AG08396 (cell line): ENCODE measurements at regions not wholly inside any gene's neighbourhood (a gene's known extent, or its start where the extent isn't known, plus 50 kb on each side); places are given as distances from the start of the nearest gene placed in this dataset.
"Not testable (repeated sequence)": the region's sequence is repeated elsewhere in the genome, so short reads cannot be mapped to it uniquely, and the experiment has no call there.

Experiments
- DNase-seq: peaks from one replicate; pipeline ENCODE4 v3.0.0; 2012; ENCODE audit warnings: low spot score, mixed read lengths

GRCh38 chr10:114872519-114873087 lies 51.0 kb downstream of the FHIP2A start:
- DNase-seq, result no peak

DNA sequence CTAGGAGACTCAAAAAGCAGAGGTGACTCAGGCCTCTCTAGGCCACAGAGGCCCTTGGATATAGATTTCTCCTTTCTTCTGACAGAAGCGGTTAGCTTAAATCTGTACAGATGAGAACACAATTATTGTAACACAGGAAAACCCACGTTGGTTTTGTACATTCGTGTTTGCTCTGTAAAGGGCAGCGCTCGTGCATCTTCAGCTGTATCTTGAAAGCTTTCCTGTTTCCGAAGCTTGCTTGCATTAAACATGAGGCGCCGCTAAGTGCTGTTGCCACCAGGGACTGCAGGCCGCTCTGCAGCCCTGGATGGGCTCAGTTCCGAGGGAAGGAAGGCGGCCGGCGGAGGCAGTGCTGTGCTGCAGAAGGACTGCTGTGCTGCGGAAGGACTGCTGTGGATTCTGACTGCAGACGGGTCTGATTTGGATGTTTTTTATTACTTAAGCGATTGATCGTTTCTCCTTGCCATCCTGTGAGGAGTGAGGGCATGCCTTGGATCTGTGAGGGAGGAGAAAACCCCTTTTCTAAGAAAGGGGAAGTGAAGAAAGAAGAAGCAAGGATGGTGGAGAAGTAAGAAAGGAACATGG lies 53.3 kb downstream of the FHIP2A start:
- DNase-seq, result peak; percentile 48

- not testable (repeated sequence) for DNase-seq
Measured at GRCh38 chr10:114875590-114876081, 54.1 kb downstream of the FHIP2A start.

- no peak for DNase-seq
Measured at GRCh38 chr10:114876169-114876568, 54.6 kb downstream of the FHIP2A start.

DNA sequence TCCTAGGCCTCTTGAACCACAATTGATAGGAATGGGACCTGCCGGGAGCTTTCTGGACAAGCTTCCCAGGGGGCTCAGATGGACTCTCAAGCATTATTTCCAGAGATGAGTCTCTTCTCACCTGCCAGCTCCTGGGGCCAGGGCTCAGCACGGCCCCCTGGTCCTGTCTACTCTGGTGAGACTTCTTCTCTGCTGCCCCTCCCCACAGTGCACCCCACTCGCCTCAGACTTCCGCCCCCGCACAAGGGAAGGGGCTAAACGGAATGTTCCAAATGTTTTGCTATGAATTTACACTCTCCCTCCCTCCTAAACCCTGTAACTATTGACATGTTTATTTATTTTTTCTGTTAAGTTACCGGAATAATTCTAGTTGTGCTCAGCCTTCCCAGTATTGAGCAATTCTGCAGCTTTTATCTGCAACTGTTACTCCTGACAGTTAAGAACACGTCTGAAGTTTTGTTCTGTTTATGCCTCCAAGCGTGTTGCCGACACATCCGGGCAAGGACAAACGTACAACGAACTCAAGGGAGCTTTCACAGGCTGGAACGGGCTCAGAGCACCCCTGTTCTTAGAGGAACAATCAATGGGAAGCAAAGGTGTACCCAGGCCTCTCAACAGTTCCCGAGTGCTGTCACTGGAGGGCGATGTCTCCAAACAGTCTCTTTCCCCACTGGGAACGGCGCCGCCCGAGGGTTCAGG lies 55.2 kb downstream of the FHIP2A start:
- DNase-seq, result peak; percentile 75

DNA sequence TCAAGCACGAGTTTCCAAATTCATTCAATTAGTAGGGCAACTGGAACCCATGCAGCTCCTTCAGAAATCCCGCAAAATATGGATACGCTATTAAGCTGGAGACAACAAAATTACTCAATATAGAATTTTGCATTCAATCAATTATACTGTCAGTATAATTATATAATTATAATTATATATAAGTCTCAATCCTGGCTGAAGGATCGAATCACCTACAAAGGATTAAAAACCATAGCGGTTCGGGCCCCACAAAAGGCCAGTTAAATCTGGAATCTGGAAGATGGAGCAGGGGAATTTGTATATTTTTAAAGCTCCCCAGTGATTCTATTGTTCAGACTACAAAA lies 55.7 kb downstream of the FHIP2A start:
- DNase-seq, result no peak

DNA sequence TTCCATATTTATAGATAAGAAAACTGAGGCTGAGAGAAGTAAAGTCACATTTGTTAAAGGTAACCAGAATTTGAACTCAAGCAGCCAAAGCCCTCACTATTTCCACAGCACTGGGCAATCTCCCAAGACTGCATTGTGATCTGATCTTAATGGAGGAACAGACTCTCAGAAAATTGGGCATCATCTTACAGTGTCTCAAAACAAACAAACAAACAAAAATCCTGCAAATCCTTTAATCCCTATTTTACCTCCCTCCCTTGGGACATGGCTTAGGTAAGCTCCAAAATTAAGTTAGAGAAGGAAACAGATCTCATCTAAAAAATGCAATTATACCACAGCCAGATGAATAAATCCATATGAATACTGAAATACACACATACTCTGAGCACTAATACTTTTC lies 57.5 kb downstream of the FHIP2A start:
- DNase-seq, result no peak

- DNase-seq, result peak; percentile 14
Measured at GRCh38 chr10:114879541-114880158, 58.1 kb downstream of the FHIP2A start.

GRCh38 chr10:114881417-114881816 lies 56.6 kb upstream of the TRUB1 start:
- no peak for DNase-seq

GRCh38 chr10:114881901-114882300 lies 56.1 kb upstream of the TRUB1 start:
- DNase-seq, result no peak

DNA sequence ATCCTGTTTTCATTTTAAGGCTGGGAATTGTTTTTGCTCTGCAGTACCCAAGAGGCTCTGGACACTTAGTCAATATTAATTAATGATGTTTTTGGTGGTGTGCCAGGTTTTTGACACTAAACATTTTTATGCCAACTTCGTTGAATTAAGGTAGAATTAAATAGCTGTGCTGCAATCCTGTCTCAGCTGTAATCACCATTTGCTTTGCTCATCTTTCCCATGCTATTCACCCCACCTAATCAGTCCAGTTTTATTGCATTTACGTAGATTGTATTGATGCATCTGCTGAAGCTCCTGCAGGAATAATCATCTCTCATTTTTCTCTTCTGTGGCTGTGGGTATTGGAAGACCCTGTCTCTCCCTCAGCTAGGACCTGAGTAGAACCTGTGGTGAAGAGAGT lies 52.6 kb upstream of the TRUB1 start:
- no peak for DNase-seq
